A673 (cell line): ENCODE measurements at regions not wholly inside any gene's neighbourhood (a gene's known extent, or its start where the extent isn't known, plus 50 kb on each side); places are given as distances from the start of the nearest gene placed in this dataset.
"Not testable (repeated sequence)": the region's sequence is repeated elsewhere in the genome, so short reads cannot be mapped to it uniquely, and the experiment has no call there.

Source experiments
- BruUV-seq: library from RNA; stranded (reverse); fragments of 400-500 nt; replicated peaks from 2 replicates; lab custom pipeline; 2021; lab: Mats Ljungman, UMichigan
- CTCF ChIA-PET: fragments of 300-600 bp; sonication (Branson Sonifier 250); formaldehyde crosslinking; loops from one replicate; lab custom pipeline; 2022; ENCODE audit warnings: antibody characterized with exemption; lab: Charles Lee
- POLR2A ChIA-PET: fragments of 300-600 bp; sonication (Branson Sonifier 250); formaldehyde crosslinking; loops from one replicate; lab custom pipeline; 2022; ENCODE audit warnings: antibody characterized with exemption; ENCODE audit not compliant: low non-redundant PET; lab: Charles Lee
- DNase-seq: peaks from one replicate; pipeline ENCODE4 v3.0.0-alpha.2; 2015; ENCODE audit warnings: low spot score
- H3K27ac ChIP-seq: fragments of 200-600 bp; sonication (generic); 2 replicates; pipeline ENCODE4 v1.5.1; 2016; ENCODE audit warnings: mixed run types, low read depth, mild to moderate bottlenecking, mixed read lengths, antibody characterized with exemption, low read length; ENCODE audit not compliant: poor library complexity, severe bottlenecking
- H3K27me3 ChIP-seq: fragments of 200-600 bp; sonication (generic); replicated peaks from 2 replicates; pipeline ENCODE4 v1.6.1; 2017; ENCODE audit warnings: mixed run types, low read depth, mild to moderate bottlenecking, mixed read lengths, antibody characterized with exemption, low read length; ENCODE audit not compliant: insufficient read depth, poor library complexity
- H3K36me3 ChIP-seq: fragments of 200-600 bp; sonication (generic); 2 replicates; pipeline ENCODE4 v1.6.1; 2016; ENCODE audit warnings: mixed run types, mild to moderate bottlenecking, mixed read lengths, antibody characterized with exemption, low read length; ENCODE audit not compliant: insufficient read depth, poor library complexity, severe bottlenecking
- H3K4me1 ChIP-seq: fragments of 200-600 bp; sonication (generic); 2 replicates; pipeline ENCODE4 v1.6.1; 2017; ENCODE audit warnings: mixed run types, mild to moderate bottlenecking, mixed read lengths, antibody characterized with exemption, low read length; ENCODE audit not compliant: insufficient read depth, poor library complexity, severe bottlenecking
- H3K4me3 ChIP-seq: fragments of 200-600 bp; sonication (generic); 2 replicates; pipeline ENCODE4 v1.5.1; 2016; ENCODE audit warnings: low read depth, mixed run types, mild to moderate bottlenecking, mixed read lengths, low read length; ENCODE audit not compliant: poor library complexity, severe bottlenecking
- H3K9me3 ChIP-seq: fragments of 200-600 bp; sonication (generic); 2 replicates; pipeline ENCODE4 v1.6.1; 2016; ENCODE audit warnings: mixed run types, low read depth, mild to moderate bottlenecking, mixed read lengths, antibody characterized with exemption, low read length; ENCODE audit not compliant: poor library complexity, severe bottlenecking
- CTCF ChIP-seq: fragments of 300-800, 200-600 bp; sonication (generic); conservative IDR thresholded peaks from 2 replicates; pipeline ENCODE4 v1.5.1; 2017; ENCODE audit warnings: low read depth, mild to moderate bottlenecking, antibody characterized with exemption, low read length, moderate library complexity, mixed read lengths
- EZH2 ChIP-seq: fragments of 200-600 bp; sonication (generic); IDR thresholded peaks from 2 replicates; pipeline ENCODE4 v1.6.1; 2017; ENCODE audit warnings: borderline replicate concordance, low read depth, mild to moderate bottlenecking, mixed read lengths, antibody characterized with exemption, low read length; ENCODE audit not compliant: poor library complexity, severe bottlenecking
- intact Hi-C: fragments of 100-400 bp; cut with micrococcal nuclease; formaldehyde crosslinking; loops from one replicate; pipeline ENCODE4 v1.10.0; 2022; ENCODE audit not compliant: unreplicated experiment

GRCh38 chr6:938271-938905 lies 245.4 kb upstream of the EXOC2 start:
- Histone ChIP-seq H3K4me3 (no peak overlapping the region), H3K27ac (no peak overlapping the region), H3K27me3 (peaks cover 15% of the 10 kb centered on the region), H3K9me3 (no peaks in the 10 kb centered on the region), H3K4me1 (no peaks in the 10 kb centered on the region), H3K36me3 (no peaks in the 10 kb centered on the region)
- TF ChIP-seq CTCF (no peak), EZH2 (no peak)
- intact Hi-C loops: no loop called here
- no peak for DNase-seq
- no TSS peak for BruUV-seq
- CTCF ChIA-PET: no interaction called here
- POLR2A ChIA-PET: no interaction called here

- Histone ChIP-seq H3K4me3 (no peak overlapping the region), H3K27ac (no peak overlapping the region), H3K27me3 (peaks cover 15% of the 10 kb centered on the region), H3K4me1 (no peaks in the 10 kb centered on the region), H3K9me3 (no peaks in the 10 kb centered on the region), H3K36me3 (no peaks in the 10 kb centered on the region)
- ChIA-PET POLR2A (no interaction called here), CTCF (no interaction called here)
- DNase-seq: no peak
- BruUV-seq: no TSS peak
- TF ChIP-seq CTCF (no peak), EZH2 (no peak)
- intact Hi-C loops: no loop called here
Measured at GRCh38 chr6:935582-935981, 242.6 kb upstream of the EXOC2 start.

GRCh38 chr6:934686-935085 lies 241.7 kb upstream of the EXOC2 start:
- DNase-seq: no peak
- POLR2A ChIA-PET: no interaction called here
- CTCF ChIA-PET: no interaction called here

GRCh38 chr6:931919-932318 lies 239.0 kb upstream of the EXOC2 start:
- H3K27ac ChIP-seq, BruUV-seq, H3K4me3 ChIP-seq, H3K27me3 ChIP-seq, DNase-seq, H3K4me1 ChIP-seq, H3K9me3 ChIP-seq, CTCF ChIA-PET, H3K36me3 ChIP-seq, POLR2A ChIA-PET, intact Hi-C loops: not testable (repeated sequence)

More at GRCh38 chr6:934686-935085, 241.7 kb upstream of the EXOC2 start:
- peaks cover 15% of the 10 kb centered on the region for H3K27me3 ChIP-seq
- BruUV-seq: no TSS peak
- no peak overlapping the region for H3K4me3 ChIP-seq
- no peak overlapping the region for H3K27ac ChIP-seq
- intact Hi-C loops: no loop called here
- no peaks in the 10 kb centered on the region for H3K4me1 ChIP-seq
- TF ChIP-seq EZH2: no peak
- no peak for TF ChIP-seq CTCF
- no peaks in the 10 kb centered on the region for H3K9me3 ChIP-seq
- no peaks in the 10 kb centered on the region for H3K36me3 ChIP-seq
